Fibroblast of skin of back (primary cell): ENCODE measurements at regions not wholly inside any gene's neighbourhood (a gene's known extent, or its start where the extent isn't known, plus 50 kb on each side); places are given as distances from the start of the nearest gene placed in this dataset.

Experiments
- DNase-seq: peaks from one replicate; pipeline ENCODE4 v3.0.0-alpha.2; 2013

DNA sequence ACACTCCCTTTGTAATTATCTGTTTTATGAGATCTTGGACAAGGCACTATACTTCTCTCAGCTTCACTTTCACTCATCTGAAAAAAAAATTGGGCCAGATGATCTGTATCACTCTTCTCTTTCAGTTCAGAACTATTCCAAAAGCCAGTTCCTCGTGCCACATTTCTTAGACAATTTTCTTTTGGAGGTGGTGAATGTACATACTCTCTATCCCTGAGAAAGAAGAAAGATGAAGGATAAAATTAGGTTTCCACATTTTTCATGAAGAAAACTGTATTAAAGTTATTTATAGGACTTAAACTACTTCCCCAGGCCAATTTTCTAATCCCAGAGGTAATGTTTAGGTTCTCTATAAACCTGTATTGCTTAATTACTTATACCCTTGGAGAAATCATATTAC, 171.6 kb downstream of the SLC6A15 start:
- DNase-seq, result no peak

DNA sequence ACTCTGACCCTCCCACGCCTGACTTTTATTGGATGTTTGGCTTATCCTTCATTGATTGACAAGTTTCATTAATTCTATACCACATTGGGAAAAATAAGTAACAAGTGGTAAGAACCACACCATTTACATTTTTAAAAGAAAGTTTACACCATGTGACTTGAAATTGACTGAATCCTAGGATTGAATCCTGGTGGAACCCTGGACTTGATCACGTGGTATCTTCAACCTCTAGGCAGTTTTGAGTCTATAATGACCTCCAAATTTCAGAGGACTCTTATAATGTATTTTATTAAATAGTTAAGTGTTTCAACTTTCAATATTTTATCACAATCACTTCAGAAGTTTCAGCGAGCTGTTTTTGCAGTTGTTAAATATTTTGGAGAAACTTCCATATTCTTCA, 172.0 kb downstream of the SLC6A15 start:
- DNase-seq, result no peak

DNA sequence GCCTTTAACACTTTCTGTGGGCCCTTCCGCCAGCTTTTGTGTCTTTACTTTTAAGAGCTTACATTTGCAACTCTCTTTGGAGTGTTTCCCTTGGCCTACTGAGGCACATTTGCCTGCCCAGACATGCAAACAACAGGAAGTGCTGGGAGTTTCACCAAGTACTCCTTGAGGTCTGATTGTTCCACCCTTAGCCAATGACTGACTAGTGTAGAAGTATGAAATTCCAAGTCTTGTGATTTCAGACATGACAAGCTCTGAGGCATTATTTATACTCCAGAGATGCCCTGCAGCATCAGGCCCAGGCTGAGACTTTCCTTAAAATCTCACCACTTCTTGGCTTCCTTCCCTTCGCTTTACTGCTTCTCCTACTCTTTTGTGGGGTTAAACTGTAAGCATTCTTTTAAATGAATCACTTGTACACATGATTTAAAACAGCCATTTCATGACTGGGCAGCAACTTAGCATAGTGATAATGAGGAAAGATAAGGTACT, 174.1 kb downstream of the SLC6A15 start:
- DNase-seq, result peak; percentile 54

DNA sequence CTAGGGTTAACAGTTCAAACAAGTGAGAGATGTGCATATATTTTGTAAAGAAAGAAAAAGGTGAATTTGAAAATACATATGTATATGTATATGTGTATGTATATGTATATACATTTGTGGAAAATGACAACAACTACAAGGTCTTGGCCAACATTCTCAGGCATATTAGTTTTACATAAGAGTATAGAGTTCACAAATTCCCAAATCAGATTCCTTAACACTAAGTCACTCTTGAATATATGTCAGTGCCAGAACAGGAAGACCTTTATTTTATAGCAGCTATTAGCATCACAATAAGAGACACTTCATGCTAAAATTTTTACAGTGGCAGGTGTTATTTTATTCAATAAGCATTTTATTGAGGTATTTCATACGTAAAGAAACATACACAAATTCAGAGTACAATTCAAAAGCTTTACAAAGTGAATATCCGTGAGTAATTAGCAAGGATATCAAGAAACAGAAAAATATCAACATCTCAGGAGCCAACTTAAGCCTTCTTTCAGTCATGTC, 179.7 kb downstream of the SLC6A15 start:
- peak; percentile 7 for DNase-seq

DNA sequence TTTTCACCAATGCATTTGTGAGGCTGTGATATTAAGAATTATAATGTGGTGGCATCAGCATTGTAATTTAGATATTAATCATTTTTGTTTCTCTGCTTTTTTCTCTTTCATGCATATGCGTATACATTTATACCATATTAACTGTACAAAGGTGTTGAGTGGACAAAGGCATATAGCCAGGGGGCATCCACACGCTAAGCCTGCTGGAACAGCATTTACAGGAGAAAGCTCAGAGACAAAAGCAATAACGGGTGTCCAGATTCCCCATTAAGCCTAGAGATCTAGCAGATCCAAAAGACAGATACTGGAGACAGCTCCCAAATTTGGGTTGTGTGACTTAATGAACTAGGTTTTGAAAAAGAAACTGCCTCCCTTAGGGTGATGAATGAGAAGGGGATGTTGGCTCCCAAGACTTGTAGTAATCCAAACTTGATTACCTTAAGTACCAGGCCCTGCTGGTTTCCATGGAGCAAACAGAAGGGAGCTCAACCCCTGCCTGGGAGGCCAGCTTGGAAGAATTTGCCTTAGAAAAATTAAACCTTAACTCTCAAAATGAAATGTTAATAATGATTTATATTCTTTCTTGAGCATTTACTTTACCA, 181.9 kb downstream of the SLC6A15 start:
- no peak for DNase-seq

DNA sequence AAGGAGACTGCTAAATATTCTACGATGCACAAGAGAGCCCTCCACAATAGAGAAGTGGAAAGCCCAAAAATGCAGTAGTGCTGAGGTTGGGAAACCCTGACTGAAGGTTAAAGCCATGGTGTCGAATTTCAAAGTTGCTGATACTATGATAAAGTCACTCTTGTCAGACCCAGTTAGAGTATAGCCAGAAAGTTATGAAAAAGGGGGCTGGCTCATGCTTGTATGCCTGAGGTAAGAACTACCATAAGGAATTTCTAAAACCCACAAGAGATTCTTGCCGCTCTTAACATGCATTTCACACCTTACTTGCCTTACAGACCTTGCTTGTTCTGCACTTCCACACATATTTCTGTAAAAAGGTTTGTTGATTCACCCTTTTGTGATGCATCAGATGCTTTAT, 184.6 kb downstream of the SLC6A15 start:
- no peak for DNase-seq

DNA sequence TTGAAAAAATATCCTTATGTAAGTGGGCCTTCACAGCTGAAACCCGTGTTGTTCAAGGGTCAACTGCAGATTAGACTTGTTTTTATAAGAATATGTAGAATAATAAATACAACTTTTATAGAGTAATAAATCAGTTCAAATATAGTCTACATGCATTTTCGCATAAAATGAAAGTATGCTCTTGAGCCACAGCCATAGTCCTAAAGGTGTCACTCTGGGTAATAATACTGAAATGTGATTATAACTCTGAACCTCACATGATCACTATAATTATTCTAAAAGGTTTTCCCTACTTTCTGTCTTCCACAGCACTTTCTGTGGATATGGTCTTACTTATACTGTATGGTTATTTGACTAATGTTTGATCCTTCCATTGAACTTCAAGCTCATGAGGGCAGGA, 185.8 kb downstream of the SLC6A15 start:
- no peak for DNase-seq

DNA sequence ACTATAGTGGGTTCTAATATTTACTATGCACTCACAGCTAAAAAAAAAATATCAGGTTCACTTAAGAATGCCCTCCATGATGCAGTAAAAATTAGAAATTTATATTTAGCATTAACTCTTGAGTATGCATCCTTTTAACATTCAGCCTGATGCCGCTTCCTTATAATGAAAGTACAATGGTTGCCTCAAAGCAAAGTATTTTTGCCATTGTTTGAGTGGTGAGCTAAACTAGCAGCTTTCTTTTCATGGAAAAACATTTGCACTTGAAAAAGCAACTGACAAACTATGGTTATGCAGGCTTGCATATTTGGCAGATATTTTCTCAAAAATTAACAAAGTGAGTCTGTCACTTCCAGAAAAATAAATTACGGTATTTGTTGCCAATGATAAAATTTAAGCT, 188.6 kb downstream of the SLC6A15 start:
- no peak for DNase-seq

DNA sequence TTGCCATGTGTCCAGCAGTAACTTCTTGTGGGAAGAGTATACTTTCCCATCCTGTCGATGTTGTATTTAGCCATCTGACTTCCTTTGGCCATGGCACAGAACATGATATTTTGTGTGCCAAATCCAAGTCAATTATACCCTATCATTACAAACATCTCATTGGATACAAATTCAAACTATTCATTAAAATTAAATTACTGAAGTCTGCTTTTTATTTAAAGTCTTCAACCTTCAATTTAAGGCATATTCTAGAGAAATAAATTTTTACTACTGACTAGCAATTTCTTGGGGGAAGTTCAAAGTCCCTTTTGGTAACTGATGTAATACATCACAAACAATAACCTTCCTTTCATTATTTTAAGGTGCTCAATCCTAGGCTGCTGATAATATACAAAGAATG, 192.6 kb downstream of the SLC6A15 start:
- no peak for DNase-seq

DNA sequence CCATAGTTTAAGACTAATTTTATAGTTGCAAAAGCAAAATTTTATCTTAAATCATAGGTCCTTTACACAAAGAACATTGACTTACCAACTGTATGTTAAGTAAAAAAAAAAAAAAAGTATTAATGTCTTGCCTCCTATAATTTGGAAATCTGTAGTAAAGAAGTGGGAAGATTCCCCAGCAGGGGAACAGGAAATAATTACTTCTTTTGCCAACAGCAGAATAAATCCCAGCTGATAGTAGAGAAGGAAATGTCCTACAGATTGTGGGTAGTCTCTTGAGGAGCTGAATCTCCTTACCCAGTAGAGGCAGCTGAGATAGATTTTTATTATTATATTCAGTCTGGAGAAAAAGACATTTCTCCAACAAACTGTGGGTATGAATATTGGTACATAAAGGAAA, 193.7 kb downstream of the SLC6A15 start:
- DNase-seq, result no peak

DNA sequence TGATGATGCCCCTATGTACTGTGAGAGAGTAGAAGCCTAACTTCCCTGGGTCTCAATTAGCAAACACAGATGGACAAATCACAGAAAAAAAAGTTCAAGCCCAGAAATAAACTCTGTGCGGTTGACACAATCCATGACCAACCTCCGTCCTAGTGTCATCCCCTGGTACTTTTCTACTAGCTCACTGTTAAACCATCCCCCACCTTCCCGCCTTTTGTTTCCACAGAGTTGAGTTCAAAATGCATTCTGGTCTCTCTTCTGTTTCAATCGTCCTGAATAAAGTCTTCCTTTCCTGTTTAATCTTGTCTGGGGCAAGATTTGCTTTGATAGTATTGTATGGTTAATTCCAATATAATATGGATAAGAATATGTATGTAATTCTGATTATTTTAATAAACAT, 199.9 kb downstream of the SLC6A15 start:
- no peak for DNase-seq

DNA sequence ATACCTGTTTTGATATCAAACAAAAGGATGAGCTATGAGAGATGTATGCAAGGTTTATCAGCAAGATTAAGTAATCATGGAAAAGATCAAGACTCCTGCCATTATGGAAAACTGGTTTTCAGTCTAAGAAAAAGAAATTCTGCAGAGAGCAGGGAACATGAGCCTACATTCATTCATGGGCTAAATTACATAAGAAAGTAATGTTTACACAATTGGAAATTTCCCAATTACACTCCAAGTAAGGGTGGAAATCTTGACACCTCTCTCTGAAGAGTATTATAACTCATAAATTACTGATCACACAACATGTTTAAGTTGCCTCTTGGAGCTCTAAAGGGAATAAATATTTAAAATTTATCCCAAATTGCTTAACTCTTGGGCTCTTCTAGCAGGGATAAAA, 206.2 kb downstream of the SLC6A15 start:
- DNase-seq, result no peak

DNA sequence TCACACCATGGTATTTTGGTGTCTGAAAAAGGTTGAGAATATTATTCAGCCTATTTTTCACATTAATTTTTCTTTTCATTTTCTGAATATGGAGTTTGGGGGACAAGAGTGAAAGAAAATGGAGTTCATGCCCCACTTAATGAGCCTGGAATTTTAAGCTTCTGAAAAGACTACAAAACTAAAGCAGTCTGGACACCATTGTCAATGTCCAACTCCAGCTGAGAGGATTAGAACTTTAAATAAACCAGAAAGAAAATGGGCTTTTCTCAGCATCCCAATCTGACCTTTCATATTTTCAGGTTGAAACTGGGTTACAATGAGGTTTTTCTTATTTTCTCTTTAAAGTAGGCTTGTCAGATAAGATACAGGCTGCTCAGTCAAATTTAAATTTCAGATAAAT, 207.7 kb downstream of the SLC6A15 start:
- no peak for DNase-seq

DNA sequence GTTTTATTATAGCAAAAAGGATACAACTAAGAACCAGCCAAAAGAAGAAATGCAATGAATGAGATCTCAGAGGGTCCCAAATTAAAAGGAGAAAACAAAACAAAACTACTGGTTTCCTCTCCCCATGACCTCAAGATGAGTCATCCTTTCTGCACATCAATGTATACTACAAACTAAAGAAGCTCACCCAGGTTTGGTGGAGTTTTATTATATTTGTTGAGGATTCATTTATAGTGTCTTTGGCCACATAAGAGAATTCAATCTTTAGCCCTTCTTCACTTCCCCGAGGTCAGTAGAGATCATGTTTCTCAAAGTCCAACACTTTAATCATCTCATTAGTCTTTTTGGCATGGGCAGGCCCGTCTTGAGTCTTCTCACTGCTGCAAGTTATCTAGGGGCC, 210.6 kb downstream of the SLC6A15 start:
- peak; percentile 53 for DNase-seq

DNA sequence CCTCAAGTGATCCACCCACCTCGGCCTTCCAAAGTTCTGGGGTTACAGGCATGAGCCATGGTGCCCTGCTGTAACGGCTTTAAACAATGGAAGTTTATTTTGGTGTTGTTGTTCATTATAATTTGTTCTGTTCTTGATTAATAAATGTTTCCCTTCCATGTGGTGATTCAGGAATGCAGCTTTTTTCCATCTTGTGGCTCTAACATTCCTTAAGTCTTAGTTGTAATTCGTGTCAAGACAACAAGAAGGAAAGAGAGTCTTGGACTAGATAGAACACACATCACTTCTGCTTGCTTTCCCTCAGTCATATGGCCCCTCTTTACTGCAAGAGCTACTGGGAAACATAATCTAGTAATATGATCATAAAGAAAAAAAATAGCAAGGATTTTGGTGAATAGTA, 211.6 kb downstream of the SLC6A15 start:
- peak; percentile 60 for DNase-seq

DNA sequence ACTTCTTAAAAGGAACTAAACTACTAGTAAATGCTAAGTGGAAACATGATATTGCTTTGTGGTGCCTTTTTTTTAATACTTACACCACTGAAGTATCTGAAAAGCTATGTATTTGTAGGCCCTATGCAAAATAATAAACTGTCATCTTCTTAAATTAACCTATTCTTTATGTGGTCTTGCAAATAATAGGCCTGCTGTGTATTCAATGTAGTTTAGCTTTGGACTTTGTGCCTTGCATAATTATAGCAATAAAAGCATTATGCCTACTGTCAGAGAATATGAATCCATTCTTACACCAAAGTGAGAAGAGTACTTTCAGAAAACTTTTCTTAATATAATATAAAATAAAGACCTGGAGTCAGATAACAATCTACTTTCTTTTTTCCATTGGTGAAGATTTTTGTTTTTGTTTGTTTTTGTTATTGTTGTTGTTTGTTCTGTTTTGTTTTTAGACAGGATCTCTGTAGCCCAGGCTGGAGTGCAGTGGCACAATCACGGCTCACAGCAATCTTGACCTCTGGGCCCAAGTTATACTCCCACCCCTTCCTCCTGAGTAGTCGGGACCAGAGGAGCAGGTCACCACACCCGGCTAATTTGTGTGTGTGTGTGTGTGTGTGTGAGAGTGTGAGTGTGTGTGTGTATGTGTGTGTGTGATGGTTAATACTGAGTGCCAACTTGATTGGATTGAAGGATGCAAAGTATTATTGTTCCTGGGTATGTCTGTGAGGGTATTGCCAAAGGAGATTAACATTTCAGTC, 213.8 kb downstream of the SLC6A15 start:
- no peak for DNase-seq

DNA sequence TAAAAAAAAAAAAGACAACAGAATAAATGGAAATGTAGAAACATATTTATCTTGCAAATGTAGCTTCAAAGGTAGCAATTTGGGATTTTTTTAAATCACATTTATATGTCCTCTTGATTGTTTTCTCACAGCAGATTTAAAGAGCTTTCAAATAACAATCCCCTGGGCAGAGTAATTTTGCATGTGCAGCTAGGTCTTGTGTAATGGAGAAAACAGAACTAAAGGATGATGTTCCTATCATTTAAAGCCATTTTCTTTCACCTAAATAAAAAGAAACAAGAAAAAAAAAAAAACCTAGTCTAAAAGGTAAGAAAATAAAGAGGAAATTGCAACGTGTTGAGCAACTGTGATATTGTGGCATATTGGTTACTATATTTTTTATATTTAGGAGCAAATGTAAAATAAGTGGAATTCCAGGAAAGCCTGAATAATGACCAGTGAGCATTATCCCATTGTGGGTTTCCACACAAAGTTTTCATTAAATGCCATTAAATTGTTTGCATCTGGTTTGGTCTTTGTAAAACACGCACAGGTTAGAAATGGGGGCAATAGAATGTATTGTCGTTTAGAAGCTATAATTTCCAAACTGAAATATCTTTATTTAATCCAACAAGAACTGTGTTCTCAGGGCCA, 215.6 kb downstream of the SLC6A15 start:
- DNase-seq, result peak; percentile 63

DNA sequence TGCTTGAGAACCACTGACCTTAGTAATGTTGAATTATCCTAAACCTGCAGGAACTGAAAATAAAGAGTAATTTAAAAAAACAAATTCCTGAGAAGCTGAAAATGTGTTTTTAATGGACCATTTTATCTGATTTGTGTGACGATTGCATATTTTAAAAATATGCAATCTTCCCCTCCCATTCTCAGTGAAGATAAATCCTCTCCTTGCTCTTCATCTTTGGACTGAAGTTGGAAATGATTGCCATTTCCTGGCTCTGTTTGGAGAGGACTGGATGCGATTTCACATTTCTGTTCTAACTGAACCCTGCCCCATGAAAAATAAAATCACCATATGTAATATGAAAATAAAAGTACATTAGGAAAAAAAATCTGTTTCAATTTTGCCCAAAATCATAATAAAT, 216.3 kb downstream of the SLC6A15 start:
- peak; percentile 27 for DNase-seq

DNA sequence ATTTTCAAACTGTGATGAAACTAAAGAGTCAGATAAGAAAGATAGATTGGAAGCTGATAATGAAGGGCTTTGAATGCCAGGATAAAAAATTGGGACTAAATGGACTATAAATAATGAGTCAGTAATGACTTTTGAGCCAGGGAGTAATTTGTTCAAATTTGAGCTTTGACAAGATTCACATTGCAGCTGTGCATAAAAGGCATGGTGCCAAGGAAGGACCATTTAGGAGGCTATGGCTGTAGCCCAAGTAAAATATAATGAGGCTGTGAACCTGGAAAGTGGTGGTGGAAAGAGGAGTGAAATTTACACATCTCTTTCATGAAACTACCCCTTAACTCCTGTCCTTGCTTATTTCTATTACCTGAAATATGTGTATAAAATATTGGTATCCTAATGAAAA, 218.5 kb downstream of the SLC6A15 start:
- DNase-seq, result no peak

DNA sequence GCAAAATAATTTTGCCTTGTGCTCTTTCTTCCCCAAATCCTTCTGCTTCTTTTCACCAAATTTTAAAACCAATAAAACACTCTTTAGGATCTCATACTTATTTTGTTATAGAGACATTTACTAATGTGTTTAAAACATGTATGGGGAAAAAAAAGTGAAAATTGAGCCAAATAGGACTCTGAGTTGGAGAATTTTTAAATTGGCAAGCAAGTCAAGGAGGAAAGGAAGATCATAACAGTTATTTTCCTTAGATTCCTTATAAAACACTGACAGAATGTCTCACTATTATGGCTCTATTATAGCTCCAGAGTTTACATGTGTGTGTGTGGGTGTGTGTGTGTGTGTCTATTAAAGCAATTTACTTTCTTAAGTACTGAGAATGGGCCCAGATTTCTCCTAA, 220.5 kb downstream of the SLC6A15 start:
- DNase-seq, result no peak

DNA sequence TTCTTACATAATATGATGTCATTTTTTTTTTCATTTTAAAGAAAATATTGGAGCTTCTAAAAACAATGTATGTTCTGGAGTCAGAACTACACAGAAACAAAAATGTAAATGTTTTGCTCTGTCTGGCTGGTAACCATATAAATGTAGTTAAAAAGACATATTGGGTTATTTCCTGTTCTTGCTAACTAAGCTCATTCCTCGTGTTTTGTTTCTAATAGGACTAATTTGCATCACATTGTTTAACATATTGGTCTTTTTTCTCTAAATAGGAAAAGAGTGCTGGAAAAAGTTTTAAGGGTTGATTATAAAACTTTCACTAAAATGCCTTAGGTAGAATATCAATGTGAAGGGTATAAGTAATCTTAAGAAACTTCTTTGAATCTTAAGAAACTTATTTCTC, 221.3 kb downstream of the SLC6A15 start:
- DNase-seq, result peak; percentile 1

DNA sequence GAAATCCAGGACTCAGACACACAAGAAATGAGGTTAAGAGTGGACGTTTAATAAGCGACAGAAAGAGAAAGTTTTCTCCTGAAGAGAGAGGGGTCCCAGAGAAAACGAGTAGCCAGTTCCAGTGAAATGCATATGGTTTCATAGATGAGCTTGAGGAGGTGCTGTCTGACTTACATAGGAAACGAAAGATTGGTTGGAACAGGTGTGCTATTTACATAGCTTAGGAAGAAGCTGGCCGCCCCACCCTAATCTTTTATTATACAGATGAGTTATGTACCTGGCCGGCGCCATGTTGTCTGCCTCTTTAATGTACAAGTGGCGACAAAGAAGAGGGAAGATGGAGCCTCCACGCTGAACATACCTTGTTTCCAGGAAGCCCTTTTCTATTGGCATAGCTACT, 223.0 kb downstream of the SLC6A15 start:
- DNase-seq, result no peak

DNA sequence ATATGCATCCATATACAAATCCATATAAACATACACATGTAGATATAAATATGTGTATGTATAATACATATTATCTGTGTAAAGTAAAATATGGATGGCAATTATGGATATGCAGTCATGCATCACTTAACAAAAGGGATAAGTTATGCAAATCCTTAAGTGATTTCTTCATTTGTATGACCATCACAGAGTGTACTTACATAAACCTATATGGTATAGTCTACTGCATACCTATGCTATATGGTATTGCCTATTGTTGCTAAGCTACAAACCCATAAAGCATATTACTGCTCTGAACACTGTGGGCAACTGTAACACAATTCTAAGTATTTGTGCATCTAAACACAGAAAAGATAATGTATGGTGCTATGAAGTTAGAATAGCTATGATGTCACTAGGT, 227.2 kb downstream of the SLC6A15 start:
- DNase-seq, result no peak

DNA sequence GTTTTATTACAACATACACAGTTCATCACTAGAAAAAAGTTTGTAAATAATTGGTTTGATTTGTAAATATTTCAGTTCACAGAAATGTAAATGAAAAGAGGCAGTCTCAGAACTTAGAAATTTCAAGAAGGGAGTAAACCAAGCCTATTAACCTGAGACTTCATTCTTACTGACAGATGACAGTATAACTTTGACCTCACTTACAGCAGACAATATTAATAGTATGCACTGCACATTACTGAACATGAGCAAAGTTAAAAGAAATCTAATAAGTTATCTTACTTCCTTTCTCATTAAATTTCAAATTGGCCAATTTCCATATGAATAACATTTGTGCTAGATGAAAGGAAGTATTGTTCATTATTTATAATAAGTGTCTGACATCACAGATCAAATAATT, 235.8 kb downstream of the SLC6A15 start:
- no peak for DNase-seq
